Fibroblast of pulmonary artery (primary cell): ENCODE measurements at regions not wholly inside any gene's neighbourhood (a gene's known extent, or its start where the extent isn't known, plus 50 kb on each side); places are given as distances from the start of the nearest gene placed in this dataset.
"Not testable (repeated sequence)": the region's sequence is repeated elsewhere in the genome, so short reads cannot be mapped to it uniquely, and the experiment has no call there.

Experiments
- DNase-seq: peaks from one replicate; pipeline ENCODE4 v3.0.0-alpha.2; 2010; ENCODE audit warnings: low read depth
- H3K4me3 ChIP-seq: replicated peaks from 2 replicates; pipeline ENCODE4 v1.5.1; 2011; ENCODE audit warnings: low read depth, mild to moderate bottlenecking, control low read depth, low read length, moderate library complexity
- CTCF ChIP-seq: IDR thresholded peaks from 2 replicates; pipeline ENCODE4 v1.5.1; 2011; ENCODE audit warnings: mild to moderate bottlenecking, control low read depth, low read length, inconsistent platforms; ENCODE audit errors: missing control alignments

- no peak for TF ChIP-seq CTCF
- H3K4me3 ChIP-seq, result no peak overlapping the region
- no peak for DNase-seq
These were observed 596.5 kb downstream of the NXPH1 start for GRCh38 chr7:9029681-9030530.

DNA sequence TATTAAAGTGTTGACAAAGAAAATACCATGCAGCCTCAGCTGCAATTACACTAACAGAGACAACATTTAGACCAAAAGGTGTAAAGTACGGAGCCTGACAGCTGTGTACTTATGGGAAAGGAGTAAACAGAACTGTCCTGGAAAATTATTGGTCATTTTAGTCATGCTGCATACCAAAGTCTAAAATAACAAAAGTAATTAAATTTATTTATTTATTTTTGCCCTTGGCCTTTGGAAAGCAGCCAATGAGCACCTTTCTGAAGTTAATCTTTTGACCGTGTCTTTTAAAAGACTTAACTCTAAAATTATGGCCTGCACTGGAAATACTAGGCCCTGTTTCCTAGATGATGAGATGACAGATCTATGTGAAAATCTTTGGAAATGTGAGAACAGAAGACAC lies 597.6 kb downstream of the NXPH1 start:
- TF ChIP-seq CTCF, result no peak
- no peak overlapping the region for H3K4me3 ChIP-seq

DNA sequence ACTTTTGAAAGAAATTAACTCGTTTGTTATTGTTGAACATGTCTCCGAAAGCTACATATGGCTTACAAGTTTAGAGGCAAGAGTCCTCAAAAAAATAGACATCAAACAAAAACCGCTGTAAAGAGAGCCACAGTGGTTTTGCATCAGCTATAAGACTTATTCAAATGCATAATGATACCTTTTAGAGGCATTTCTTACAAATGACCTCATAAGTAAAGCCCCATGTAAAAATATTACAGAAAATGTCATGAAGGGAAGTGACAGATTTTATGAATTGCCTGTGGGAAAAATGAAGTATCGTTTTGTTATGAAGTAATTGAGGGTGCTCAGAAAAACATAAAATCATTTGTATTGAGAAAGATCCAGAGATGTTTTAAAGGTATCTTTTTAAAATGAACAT lies 598.0 kb downstream of the NXPH1 start:
- no peak for TF ChIP-seq CTCF
- no peak for DNase-seq

More for the DNA sequence above, 597.6 kb downstream of the NXPH1 start:
- DNase-seq, result no peak

DNA sequence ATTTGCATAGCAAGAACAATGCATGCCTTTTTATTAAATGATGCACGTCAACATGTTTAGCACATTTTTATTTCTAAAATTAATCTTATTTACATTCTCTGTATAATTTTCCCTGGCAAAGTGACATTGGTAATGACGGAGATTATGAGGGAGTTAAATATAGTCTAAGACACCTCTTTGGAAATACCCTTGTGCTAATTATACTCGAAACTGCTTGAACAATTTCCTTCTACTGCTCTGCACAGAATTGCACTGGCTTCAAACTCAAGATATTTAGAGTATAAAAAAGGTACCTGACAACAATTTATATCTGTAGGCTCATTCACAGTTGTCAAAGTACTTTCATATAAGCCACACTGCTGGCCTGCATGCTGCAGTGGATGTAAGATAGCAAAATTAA lies 602.7 kb downstream of the NXPH1 start:
- no peak for TF ChIP-seq CTCF
- no peak overlapping the region for H3K4me3 ChIP-seq
- DNase-seq, result no peak

More for the DNA sequence above, 598.0 kb downstream of the NXPH1 start:
- no peak overlapping the region for H3K4me3 ChIP-seq

DNA sequence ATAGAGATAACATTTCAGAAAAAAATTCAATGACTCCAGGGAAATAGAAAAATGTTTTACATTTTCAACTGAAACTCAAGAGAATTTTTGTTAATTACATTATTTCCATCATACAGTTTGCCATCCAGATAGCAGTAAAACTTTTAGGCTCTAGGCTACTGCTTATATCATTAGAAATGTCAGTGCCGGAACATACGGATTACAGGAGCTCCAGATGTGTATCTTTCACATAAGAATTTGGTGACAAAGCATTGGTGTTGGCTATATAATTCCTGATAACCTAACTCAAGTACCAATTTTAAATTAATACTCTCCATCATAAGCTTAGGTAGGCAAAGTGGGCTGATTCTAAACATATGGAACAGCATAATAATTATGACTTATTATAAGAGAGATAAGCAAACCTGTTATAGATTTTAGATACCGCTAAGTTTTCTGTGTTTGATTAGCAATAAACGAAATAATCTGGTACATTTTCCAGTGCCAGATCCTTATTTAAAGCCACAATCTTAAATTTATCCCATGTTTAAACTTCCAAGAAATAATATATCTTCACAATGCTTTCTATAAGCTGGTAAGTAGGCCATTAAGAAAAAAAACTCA lies 637.9 kb downstream of the NXPH1 start:
- no peak overlapping the region for H3K4me3 ChIP-seq
- TF ChIP-seq CTCF, result no peak
- no peak for DNase-seq

DNA sequence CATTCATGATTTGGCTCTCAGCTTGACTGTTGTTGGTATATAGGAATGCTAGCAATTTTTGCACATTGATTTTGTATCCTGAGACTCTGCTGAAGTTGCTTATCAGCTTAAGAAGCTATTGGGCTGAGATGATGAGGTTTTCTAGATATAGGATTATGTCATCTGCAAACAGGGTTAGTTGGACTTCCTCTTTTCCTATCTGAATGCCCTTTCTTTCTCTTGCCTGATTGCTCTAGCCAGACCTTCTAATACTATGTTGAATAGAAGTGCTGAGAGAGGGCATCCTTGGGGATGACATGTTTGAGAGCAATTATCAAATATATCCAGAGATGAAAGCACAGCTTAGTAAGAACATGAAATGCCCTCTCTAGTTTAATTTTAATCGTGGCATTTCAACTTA lies 642.4 kb downstream of the NXPH1 start:
- not testable (repeated sequence) for H3K4me3 ChIP-seq, DNase-seq

DNA sequence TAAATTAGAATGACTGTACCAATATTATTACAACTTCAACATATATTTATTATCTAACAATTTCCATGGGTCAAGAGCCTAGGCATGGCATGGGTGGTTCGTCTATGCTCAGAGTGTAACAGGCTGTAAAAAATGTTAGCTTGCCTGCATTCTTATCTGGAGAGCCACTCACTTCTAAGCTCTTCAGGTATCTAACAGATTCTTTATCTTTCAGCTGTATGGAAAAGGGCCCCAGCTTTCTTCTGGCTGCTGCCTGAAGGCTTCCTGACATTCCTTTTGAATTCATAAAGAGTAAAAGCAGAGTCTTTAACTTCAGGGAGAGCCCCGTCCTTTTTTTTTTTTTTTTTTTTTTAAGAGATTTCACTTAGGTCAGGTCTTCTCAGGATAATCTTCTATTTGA lies 648.8 kb downstream of the NXPH1 start:
- no peak for TF ChIP-seq CTCF
- H3K4me3 ChIP-seq, result no peak overlapping the region
- DNase-seq, result no peak
